DMS 273 (cell line): ENCODE measurements at regions not wholly inside any gene's neighbourhood (a gene's known extent, or its start where the extent isn't known, plus 50 kb on each side); places are given as distances from the start of the nearest gene placed in this dataset.

ENCODE experiments used
- DNase-seq: peaks from one replicate; lab custom pipeline; 2025; ENCODE audit not compliant: unreplicated experiment; lab: John Stamatoyannopoulos, UW

- DNase-seq, result no peak
Measured at GRCh38 chr2:176753205-176753604, 459.4 kb upstream of the HNRNPA3 start.

GRCh38 chr2:176753752-176754474 is 458.7 kb upstream of the HNRNPA3 start:
- DNase-seq, result peak; percentile 42

DNA sequence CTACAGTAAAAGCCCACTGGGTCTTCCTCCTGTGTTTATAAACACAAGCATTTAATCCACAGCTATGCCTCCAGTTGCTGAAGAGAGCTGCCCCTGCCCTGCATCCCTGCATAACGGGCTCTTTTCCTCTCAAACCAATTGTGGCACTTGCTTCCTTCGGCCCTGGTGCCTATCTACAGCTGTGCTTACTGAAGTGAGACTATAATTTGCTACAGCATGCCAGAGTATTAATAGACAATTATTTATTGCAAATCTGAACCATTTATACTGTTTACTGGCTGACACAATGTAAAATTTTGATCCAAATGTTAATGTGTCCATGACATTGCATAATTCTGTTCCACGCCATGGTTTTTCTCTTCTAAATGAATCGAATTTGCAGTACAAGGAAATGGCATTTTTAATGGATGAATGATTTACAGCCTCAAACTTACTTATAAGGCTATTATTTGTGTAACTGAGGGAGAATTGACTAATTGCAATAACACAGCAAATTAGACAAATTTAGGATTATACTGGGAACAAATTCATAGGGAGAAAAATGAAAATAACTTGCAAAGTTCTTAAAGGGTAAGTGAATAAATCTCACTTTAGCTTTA is 457.0 kb upstream of the HNRNPA3 start:
- peak; percentile 7 for DNase-seq

DNA sequence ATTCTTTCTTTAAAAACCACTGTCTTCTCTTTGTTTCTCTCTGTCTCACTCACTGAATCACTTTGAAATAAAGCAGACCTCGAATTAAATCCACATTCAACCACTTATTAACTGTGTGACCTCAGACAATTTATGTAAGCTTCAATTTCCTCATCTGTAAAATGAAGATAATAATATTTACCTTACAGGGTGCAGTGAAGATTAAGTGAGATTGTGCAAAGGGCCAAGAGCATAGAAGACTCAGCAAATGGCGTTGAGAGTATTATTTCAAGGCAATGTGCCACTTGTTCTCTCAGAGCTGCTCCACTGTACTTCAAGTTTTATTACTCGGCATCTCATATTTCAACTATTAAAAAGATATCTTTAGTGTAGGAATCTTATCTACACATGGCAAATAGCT is 454.2 kb upstream of the HNRNPA3 start:
- DNase-seq, result no peak

DNA sequence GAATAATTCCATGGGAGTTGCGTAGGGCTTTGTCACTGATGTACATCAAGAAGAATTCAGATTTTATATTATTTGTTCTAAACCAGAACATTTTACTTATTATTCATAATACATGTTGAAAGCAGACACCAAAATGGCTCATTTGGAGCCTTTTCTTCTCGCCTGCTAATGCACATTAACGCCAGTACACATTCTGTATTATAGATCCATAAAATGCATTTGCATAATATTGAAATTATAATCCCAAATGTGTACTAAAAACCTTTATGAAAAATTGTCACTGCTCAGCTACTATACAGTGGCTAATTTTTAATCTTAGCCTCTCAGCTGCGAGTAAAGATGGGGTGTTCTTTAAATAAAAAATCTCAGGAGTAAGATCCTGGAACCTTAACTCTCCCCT is 452.2 kb upstream of the HNRNPA3 start:
- DNase-seq, result no peak

DNA sequence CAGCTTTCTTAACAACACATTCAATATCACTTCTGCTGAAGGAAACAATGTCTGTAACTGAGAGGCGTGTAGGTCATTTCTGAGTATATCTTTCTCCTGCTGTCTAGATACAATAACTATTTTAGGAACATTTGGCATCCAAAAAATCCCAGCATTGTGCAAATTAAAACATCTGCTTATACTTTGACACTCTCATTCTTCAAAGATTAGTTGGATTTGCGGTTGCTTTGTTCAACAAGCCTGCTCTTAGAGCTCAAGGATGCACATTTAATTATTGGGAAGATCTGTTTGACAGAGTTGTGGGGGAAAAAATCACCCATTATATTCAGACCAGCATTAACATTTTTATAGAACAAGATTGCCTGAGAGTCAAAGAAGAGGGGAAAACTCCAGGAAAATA is 449.5 kb upstream of the HNRNPA3 start:
- DNase-seq, result no peak

DNA sequence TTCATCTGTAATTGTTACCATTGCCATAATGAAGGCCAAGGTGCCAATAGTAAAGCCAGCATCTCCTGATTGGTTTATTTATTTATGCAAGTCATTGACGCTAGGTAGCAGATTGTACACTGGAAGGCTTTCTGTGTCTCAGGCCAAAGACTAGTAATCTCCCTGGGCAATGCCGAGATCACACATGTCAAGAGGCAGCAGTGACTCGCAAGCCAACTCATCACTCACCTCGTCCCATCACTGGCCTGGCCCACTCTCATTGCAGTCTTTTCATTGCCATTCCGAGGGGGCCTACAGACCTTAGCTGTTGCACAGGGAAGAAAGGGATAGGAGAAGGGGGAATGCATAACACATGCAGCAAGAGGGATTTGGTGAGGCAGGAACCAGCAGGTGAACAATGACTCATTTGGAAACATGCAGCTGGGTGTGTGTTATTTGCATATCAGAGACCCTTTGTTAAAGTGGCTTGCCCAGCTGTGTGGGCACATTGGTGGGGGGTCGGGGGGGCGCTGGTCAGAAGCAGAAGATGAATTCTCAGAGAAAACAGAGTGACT is 448.7 kb upstream of the HNRNPA3 start:
- no peak for DNase-seq

- DNase-seq, result no peak
Measured at GRCh38 chr2:176764921-176765320, 447.7 kb upstream of the HNRNPA3 start.

DNA sequence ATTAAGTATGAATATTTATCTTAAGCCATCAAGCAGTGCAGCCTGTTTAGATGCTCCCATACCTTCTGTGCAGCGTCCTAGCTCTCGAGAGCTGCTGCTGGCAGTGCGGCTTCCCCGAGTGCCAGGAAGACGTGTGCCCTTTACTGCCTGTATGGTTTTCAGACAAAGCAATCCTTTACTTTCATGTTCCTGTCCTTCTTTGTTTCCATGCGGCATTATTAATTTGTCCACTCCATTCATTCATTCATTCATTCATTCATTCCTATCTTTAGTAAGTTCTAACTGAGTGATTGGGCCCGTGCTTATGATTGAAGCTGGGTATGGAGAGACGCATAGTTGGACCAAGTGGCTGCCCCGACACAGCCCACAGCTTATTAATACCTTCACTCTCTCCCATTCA is 446.6 kb upstream of the HNRNPA3 start:
- DNase-seq, result no peak

GRCh38 chr2:176768185-176768584 is 444.4 kb upstream of the HNRNPA3 start:
- DNase-seq, result peak; percentile 64

GRCh38 chr2:176769021-176769420 is 443.6 kb upstream of the HNRNPA3 start:
- DNase-seq, result no peak

DNA sequence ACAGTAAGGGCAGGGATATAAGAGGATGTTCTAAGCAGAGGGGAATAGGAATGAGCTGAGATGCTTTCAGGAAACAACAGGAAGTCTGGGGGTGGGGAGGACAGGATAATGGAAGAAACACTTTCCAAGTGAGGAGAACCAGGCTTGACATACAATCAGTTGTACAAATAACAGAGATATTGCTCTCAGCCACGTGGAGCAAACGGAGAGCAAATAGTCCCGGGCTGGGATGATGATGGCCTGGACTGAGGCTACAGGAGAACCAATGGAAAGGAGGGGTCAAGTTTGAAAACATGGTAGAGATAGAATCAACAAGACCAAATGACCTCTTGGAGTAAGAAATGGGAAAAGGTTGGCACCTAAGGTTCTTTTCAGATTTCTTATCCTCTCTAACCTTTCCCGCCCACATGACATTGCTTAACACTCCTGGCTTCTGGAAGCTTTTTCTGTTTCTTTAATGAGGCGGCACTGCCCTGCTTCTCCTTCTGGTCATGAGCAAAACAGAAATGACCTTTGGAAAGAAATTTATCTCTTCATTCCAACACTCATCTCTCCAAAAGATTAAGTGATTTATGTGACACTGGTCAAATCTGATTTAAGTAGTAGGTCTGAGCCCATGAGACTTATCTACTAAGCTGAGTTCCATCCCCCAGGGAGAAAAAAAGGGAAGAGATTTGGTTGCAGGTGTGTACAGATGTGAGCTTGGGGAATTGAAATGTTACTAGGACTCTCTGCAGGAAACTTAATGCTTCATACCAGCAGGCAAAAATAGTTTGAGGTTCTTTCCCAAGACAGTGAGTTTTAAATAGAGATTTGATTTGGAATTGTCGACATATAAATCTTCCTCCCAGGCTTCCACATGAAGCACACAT is 442.9 kb upstream of the HNRNPA3 start:
- no peak for DNase-seq

GRCh38 chr2:176772816-176773215 is 439.8 kb upstream of the HNRNPA3 start:
- no peak for DNase-seq

DNA sequence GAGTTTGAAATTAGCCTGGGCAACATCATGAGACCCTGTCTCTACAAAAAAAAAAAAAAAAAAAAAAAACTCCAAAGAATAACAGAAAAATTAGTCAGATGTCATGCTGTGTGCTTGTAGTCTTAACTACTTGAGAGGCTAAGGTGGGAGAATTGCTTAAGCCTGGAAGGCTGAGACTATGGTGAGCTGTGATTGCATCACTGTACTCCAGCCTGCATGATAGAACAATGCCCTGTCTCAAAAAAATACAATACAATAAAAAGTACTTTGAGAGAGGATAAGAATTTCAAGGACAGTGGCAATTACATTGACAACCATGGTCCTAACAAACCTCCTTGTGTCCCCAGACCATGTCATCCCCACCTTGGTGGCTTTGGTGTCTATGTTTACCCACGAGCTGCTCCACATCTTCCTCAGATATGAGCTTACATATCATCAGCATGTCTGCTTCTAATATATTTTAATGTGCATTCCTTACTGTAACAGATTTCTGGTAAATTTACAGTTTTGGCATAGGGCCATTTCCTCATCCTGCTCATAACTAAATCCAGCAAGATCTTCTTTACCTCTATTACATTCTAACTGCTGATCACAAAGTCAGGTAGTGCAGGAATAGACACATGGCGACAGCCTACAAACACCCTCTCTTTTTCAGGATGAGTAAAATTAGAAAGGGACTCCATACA is 437.7 kb upstream of the HNRNPA3 start:
- no peak for DNase-seq

DNA sequence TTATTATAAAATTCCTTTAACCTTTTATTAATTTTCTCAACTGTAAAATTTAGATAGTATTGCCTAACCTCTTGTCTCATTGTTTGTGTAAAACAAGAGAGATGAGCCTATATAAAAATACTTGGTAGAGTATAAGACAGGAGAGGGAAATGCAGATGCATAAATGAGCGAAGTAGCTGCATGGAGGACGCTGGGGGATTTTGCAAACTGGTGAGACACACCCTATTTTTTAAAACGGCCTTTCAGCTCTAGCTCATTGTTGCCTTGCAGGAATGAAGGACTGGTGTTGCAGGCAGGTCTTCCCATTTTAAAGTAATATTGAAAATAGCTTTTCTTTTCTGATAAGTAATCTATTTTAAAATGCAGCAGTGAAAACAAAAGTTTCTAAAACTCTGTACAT is 435.3 kb upstream of the HNRNPA3 start:
- no peak for DNase-seq

- no peak for DNase-seq
Measured at GRCh38 chr2:176779917-176780316, 432.7 kb upstream of the HNRNPA3 start.

- DNase-seq, result no peak
Measured at GRCh38 chr2:176780348-176780747, 432.2 kb upstream of the HNRNPA3 start.

DNA sequence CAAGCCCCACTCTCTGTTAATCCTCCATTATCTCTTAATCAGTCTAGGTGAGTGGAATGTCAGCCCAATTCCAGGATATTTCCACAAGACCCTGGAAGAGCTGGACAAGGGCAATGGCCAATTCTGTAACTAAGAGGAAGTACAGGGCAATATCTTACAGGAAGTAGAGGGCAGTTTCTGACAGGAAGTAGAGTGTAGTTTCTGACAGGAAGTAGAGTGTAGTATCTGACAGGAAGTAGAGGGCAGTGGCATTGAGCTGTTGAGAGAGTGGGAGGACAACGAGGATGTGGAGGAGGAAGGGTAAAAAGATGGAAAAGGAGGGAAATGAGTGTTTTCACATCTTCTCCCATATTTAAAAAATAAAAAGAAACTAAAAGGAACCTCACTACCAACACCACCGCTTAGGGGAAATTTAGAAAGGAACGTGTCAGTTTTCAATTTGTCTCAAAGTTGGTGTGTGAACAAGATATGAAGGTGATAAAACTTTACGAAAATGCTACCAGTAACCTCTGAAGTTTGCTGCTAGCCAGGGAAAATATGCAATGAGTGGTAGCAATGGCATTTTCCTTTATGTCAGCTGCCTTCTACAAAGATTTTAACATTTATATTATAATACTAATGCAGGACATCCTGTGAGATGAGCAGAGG is 430.9 kb upstream of the HNRNPA3 start:
- no peak for DNase-seq

DNA sequence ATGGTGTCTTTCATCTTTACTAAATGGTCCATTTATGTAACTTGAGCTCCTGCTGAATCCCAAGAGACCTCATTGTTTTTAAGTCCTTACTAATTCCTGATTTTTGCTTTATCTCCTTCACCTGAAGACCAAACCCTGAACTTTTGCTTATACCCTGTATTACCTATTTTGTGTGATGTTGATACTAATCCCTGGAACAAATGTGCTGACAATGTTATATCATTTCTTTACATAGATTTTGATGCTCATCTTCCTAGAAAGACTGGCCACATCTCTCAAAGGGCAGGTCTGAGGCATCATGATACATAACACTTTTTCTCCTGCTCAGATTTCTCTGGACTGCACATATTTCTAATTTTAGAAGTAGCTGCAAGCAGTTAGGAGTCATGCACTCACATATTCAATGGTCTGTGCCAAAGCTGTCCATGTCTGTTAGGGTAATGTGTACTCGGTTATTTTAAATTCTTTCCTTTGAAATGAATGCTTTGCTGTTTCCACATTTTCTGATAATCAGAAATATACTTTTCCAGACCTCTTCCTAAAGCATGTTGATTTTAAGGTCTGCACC is 427.9 kb upstream of the HNRNPA3 start:
- no peak for DNase-seq

DNA sequence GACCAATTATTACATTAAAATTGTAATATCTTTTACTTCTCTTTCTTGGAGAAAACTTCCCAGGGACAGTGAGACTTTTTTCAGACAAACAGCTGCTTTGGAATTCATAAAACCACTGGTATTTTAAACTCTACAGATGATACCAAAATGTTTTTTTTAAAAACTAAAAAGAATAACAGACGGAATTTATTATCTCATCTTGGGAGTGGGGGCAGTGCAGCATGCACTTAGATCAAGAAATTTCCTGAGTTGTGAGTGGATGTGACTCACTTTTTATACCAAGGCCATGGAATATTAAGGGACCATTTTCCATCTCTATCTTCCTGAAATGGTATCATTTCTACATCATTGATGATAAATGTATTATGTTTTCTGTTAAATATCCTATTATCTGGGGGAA is 422.8 kb upstream of the HNRNPA3 start:
- no peak for DNase-seq
